Central memory CD8-positive, alpha-beta T cell (primary cell): ENCODE measurements at regions not wholly inside any gene's neighbourhood (a gene's known extent, or its start where the extent isn't known, plus 50 kb on each side); places are given as distances from the start of the nearest gene placed in this dataset.
"Not testable (repeated sequence)": the region's sequence is repeated elsewhere in the genome, so short reads cannot be mapped to it uniquely, and the experiment has no call there.

Experiments used
- ATAC-seq: fragments of 150-1000 bp; cut with Tn5 transposase; replicated peaks from 2 replicates; pipeline ENCODE4 v1.10.0; 2022; ENCODE audit warnings: mild to moderate bottlenecking, moderate FRiP score, moderate number of reproducible peaks; ENCODE audit not compliant: poor library complexity, severe bottlenecking; ENCODE audit errors: extremely low read depth
- DNase-seq, 2 donors: peaks; one replicate each; pipeline ENCODE4 v3.0.0; 2021; ENCODE audit warnings: low spot score in 2 of 2
- H3K27ac Mint-ChIP-seq: one replicate; pipeline ENCODE4 v1.8.0; 2022; ENCODE audit warnings: low read depth, mild to moderate bottlenecking, moderate library complexity, mixed read lengths
- H3K27me3 Mint-ChIP-seq: one replicate; pipeline ENCODE4 v1.8.0; 2022; ENCODE audit warnings: mixed read lengths
- H3K36me3 Mint-ChIP-seq: one replicate; pipeline ENCODE4 v1.8.0; 2022; ENCODE audit warnings: mild to moderate bottlenecking, moderate library complexity, mixed read lengths; ENCODE audit not compliant: insufficient read depth
- H3K4me1 Mint-ChIP-seq: one replicate; pipeline ENCODE4 v1.8.0; 2022; ENCODE audit warnings: mixed read lengths
- H3K4me3 Mint-ChIP-seq: one replicate; pipeline ENCODE4 v1.8.0; 2022; ENCODE audit warnings: mild to moderate bottlenecking, moderate library complexity, mixed read lengths
- H3K9me3 Mint-ChIP-seq: one replicate; pipeline ENCODE4 v1.8.0; 2022; ENCODE audit warnings: mixed read lengths

- H3K9me3 Mint-ChIP-seq = no peaks in the 10 kb centered on the region
- H3K4me1 Mint-ChIP-seq = no peaks in the 10 kb centered on the region
- ATAC-seq (no peak), DNase-seq (no peak)
- no peak overlapping the region for H3K27ac Mint-ChIP-seq
- H3K36me3 Mint-ChIP-seq = no peaks in the 10 kb centered on the region
- H3K27me3 Mint-ChIP-seq = peaks cover 15% of the 10 kb centered on the region
- no peak overlapping the region for H3K4me3 Mint-ChIP-seq
Measured at GRCh38 chrX:46333550-46333949, 211.7 kb downstream of the ZNF674 start.

GRCh38 chrX:46330981-46331380 is 214.2 kb downstream of the ZNF674 start:
- no peak for ATAC-seq
- no peaks in the 10 kb centered on the region for H3K36me3 Mint-ChIP-seq
- H3K4me3 Mint-ChIP-seq = no peak overlapping the region
- DNase-seq = no peak
- H3K27ac Mint-ChIP-seq = no peak overlapping the region
- H3K27me3 Mint-ChIP-seq = peaks cover 10% of the 10 kb centered on the region
- no peaks in the 10 kb centered on the region for H3K9me3 Mint-ChIP-seq
- H3K4me1 Mint-ChIP-seq = no peaks in the 10 kb centered on the region

GRCh38 chrX:46330513-46330912 is 214.7 kb downstream of the ZNF674 start:
- Mint-ChIP-seq H3K4me3 (no peak overlapping the region), H3K27me3 (peaks cover 6% of the 10 kb centered on the region), H3K27ac (no peak overlapping the region), H3K9me3 (no peaks in the 10 kb centered on the region), H3K36me3 (no peaks in the 10 kb centered on the region), H3K4me1 (no peaks in the 10 kb centered on the region)
- ATAC-seq = no peak
- no peak for DNase-seq

- ATAC-seq = no peak
- Mint-ChIP-seq H3K27me3 (no peaks in the 10 kb centered on the region), H3K4me1 (no peaks in the 10 kb centered on the region), H3K9me3 (no peaks in the 10 kb centered on the region), H3K27ac (no peak overlapping the region), H3K4me3 (no peak overlapping the region), H3K36me3 (no peaks in the 10 kb centered on the region)
- no peak for DNase-seq
Measured at GRCh38 chrX:46328133-46328532, 217.1 kb downstream of the ZNF674 start.

- H3K27me3 Mint-ChIP-seq = no peaks in the 10 kb centered on the region
- no peaks in the 10 kb centered on the region for H3K9me3 Mint-ChIP-seq
- no peaks in the 10 kb centered on the region for H3K36me3 Mint-ChIP-seq
- H3K4me3 Mint-ChIP-seq = no peak overlapping the region
- no peaks in the 10 kb centered on the region for H3K4me1 Mint-ChIP-seq
- no peak for ATAC-seq
- H3K27ac Mint-ChIP-seq = no peak overlapping the region
- DNase-seq = no peak
Measured at GRCh38 chrX:46327566-46328115, 217.6 kb downstream of the ZNF674 start.

- Mint-ChIP-seq H3K27ac (no peak overlapping the region), H3K36me3 (no peaks in the 10 kb centered on the region), H3K9me3 (no peaks in the 10 kb centered on the region), H3K4me3 (no peak overlapping the region), H3K27me3 (no peaks in the 10 kb centered on the region), H3K4me1 (no peaks in the 10 kb centered on the region)
- DNase-seq = no peak
- ATAC-seq = no peak
Measured at GRCh38 chrX:46326161-46326560, 219.1 kb downstream of the ZNF674 start.

GRCh38 chrX:46325312-46325877 is 219.8 kb downstream of the ZNF674 start:
- H3K36me3 Mint-ChIP-seq = no peaks in the 10 kb centered on the region
- no peaks in the 10 kb centered on the region for H3K4me1 Mint-ChIP-seq
- no peaks in the 10 kb centered on the region for H3K27me3 Mint-ChIP-seq
- H3K9me3 Mint-ChIP-seq = no peaks in the 10 kb centered on the region
- no peak for DNase-seq
- no peak for ATAC-seq
- H3K27ac Mint-ChIP-seq = no peak overlapping the region
- H3K4me3 Mint-ChIP-seq = no peak overlapping the region

GRCh38 chrX:46324166-46324565 is 221.1 kb downstream of the ZNF674 start:
- no peaks in the 10 kb centered on the region for H3K36me3 Mint-ChIP-seq
- H3K4me1 Mint-ChIP-seq = no peaks in the 10 kb centered on the region
- DNase-seq = no peak
- no peaks in the 10 kb centered on the region for H3K27me3 Mint-ChIP-seq
- ATAC-seq = no peak
- no peak overlapping the region for H3K4me3 Mint-ChIP-seq
- H3K27ac Mint-ChIP-seq = no peak overlapping the region
- no peaks in the 10 kb centered on the region for H3K9me3 Mint-ChIP-seq

GRCh38 chrX:46322929-46323328 is 222.3 kb downstream of the ZNF674 start:
- not testable (repeated sequence) for H3K27ac Mint-ChIP-seq, H3K27me3 Mint-ChIP-seq, H3K36me3 Mint-ChIP-seq, DNase-seq, ATAC-seq, H3K4me1 Mint-ChIP-seq, H3K9me3 Mint-ChIP-seq, H3K4me3 Mint-ChIP-seq

- Mint-ChIP-seq H3K27ac (no peak overlapping the region), H3K4me3 (no peak overlapping the region), H3K4me1 (no peaks in the 10 kb centered on the region), H3K36me3 (no peaks in the 10 kb centered on the region), H3K27me3 (no peaks in the 10 kb centered on the region), H3K9me3 (no peaks in the 10 kb centered on the region)
- DNase-seq (no peak), ATAC-seq (no peak)
Measured at GRCh38 chrX:46321676-46322075, 223.5 kb downstream of the ZNF674 start.

- Mint-ChIP-seq H3K9me3 (no peaks in the 10 kb centered on the region), H3K4me1 (no peaks in the 10 kb centered on the region), H3K36me3 (no peaks in the 10 kb centered on the region), H3K27me3 (no peaks in the 10 kb centered on the region), H3K27ac (no peak overlapping the region), H3K4me3 (no peak overlapping the region)
- ATAC-seq (no peak), DNase-seq (no peak)
Measured at GRCh38 chrX:46319750-46320149, 225.5 kb downstream of the ZNF674 start.

- H3K27me3 Mint-ChIP-seq = no peaks in the 10 kb centered on the region
- no peak overlapping the region for H3K4me3 Mint-ChIP-seq
- no peak for DNase-seq
- no peak overlapping the region for H3K27ac Mint-ChIP-seq
- H3K4me1 Mint-ChIP-seq = no peaks in the 10 kb centered on the region
- H3K9me3 Mint-ChIP-seq = no peaks in the 10 kb centered on the region
- no peaks in the 10 kb centered on the region for H3K36me3 Mint-ChIP-seq
- no peak for ATAC-seq
Measured at GRCh38 chrX:46318551-46318950, 226.7 kb downstream of the ZNF674 start.

- DNase-seq (no peak), ATAC-seq (no peak)
- Mint-ChIP-seq H3K4me1 (no peaks in the 10 kb centered on the region), H3K36me3 (no peaks in the 10 kb centered on the region), H3K27me3 (no peaks in the 10 kb centered on the region), H3K9me3 (no peaks in the 10 kb centered on the region), H3K27ac (no peak overlapping the region), H3K4me3 (no peak overlapping the region)
Measured at GRCh38 chrX:46317163-46317562, 228.1 kb downstream of the ZNF674 start.
